Esophagus muscularis mucosa (tissue), 4 donors: ENCODE measurements at regions not wholly inside any gene's neighbourhood (a gene's known extent, or its start where the extent isn't known, plus 50 kb on each side); places are given as distances from the start of the nearest gene placed in this dataset.

Experiments
- CTCF ChIP-seq, 3 experiments: fragments of 200-600 bp in 2 of 3; fragments of 450-650 bp in 1 of 3; sonication (generic) in 2 of 3; IDR thresholded peaks; one replicate each; pipeline ENCODE4 v1.5.1; 2017 to 2019; ENCODE audit warnings: antibody characterized with exemption in 3 of 3, mild to moderate bottlenecking in 2 of 3, moderate library complexity in 1 of 3
- EP300 ChIP-seq: sonication (generic); formaldehyde crosslinking; IDR thresholded peaks from one replicate; pipeline ENCODE4 v1.6.1; 2017; ENCODE audit warnings: antibody characterized with exemption
- POLR2A ChIP-seq: fragments of 450-650 bp; IDR thresholded peaks from one replicate; pipeline ENCODE4 v1.6.1; 2017; ENCODE audit warnings: antibody characterized with exemption, moderate library complexity, mild to moderate bottlenecking, low read depth
- POLR2AphosphoS5 ChIP-seq, 2 donors: sonication (generic); formaldehyde crosslinking; IDR thresholded peaks; one replicate each; pipeline ENCODE4 v1.6.1; 2017; ENCODE audit warnings: antibody characterized with exemption in 2 of 2

GRCh38 chr3:154967090-154967489 is 113.0 kb upstream of the MME start:
- TF ChIP-seq CTCF (IDR thresholded peaks at IDR 0.05) (no peak), POLR2A (no peak), EP300 (no peak), POLR2AphosphoS5 (IDR thresholded peaks at IDR 0.05) (no peak)
